ENCODE measurements at regions not wholly inside any gene's neighbourhood (a gene's known extent, or its start where the extent isn't known, plus 50 kb on each side); places are given as distances from the start of the nearest gene placed in this dataset.

- H3K27ac ChIP-seq (replicated peaks in 1 of 4): no peak overlapping the region
- TF ChIP-seq EP300 (IDR thresholded peaks at IDR 0.05): no peak
- TF ChIP-seq POLR2A (IDR thresholded peaks at IDR 0.05; ENCODE audit: low read depth): no peak
- no peak for TF ChIP-seq CTCF (IDR thresholded peaks at IDR 0.05)
- no peak for TF ChIP-seq POLR2AphosphoS5 (IDR thresholded peaks at IDR 0.05)
- H3K4me1 ChIP-seq: peaks cover 0 to 7% (median 3%) of the 10 kb centered on the region in 4 donors
- intact Hi-C loops (cut with DNase I): no loop called here
- H3K27me3 ChIP-seq: no peaks in the 10 kb centered on the region
- H3K9me3 ChIP-seq: no peaks in the 10 kb centered on the region
- no peak overlapping the region for H3K4me3 ChIP-seq
- H3K36me3 ChIP-seq: no peaks in the 10 kb centered on the region
- DNase-seq (ENCODE audit: extremely low spot score): no peak
- 84% methylated on average over 5 of the region's 6 CpGs for WGBS
Observed at GRCh38 chr15:58342508-58342907, 89.3 kb upstream of the LIPC start.

GRCh38 chr15:58344213-58345070, 87.3 kb upstream of the LIPC start:
- H3K27ac ChIP-seq (replicated peaks in 1 of 4): no peak overlapping the region
- no peaks in the 10 kb centered on the region for H3K27me3 ChIP-seq
- H3K4me1 ChIP-seq: peaks cover 0 to 6% (median 0%) of the 10 kb centered on the region in 4 donors
- intact Hi-C loops (cut with DNase I): no loop called here
- TF ChIP-seq POLR2A (IDR thresholded peaks at IDR 0.05; ENCODE audit: low read depth) (no peak), EP300 (IDR thresholded peaks at IDR 0.05) (no peak), CTCF (IDR thresholded peaks at IDR 0.05) (no peak), POLR2AphosphoS5 (IDR thresholded peaks at IDR 0.05) (no peak)
- no peaks in the 10 kb centered on the region for H3K36me3 ChIP-seq
- no peaks in the 10 kb centered on the region for H3K9me3 ChIP-seq
- WGBS: 93% methylated on average over 5 of the region's 5 CpGs
- H3K4me3 ChIP-seq: no peak overlapping the region
- peak; percentile 77 for DNase-seq (ENCODE audit: extremely low spot score)

- intact Hi-C loops (cut with DNase I): no loop called here
- Histone ChIP-seq H3K4me3 (no peak overlapping the region), H3K4me1 (peaks cover 0 to 6% (median 0%) of the 10 kb centered on the region in 4 donors), H3K9me3 (no peaks in the 10 kb centered on the region), H3K27me3 (no peaks in the 10 kb centered on the region), H3K27ac (replicated peaks in 1 of 4) (no peak overlapping the region), H3K36me3 (no peaks in the 10 kb centered on the region)
- TF ChIP-seq POLR2AphosphoS5 (IDR thresholded peaks at IDR 0.05) (no peak), CTCF (IDR thresholded peaks at IDR 0.05) (no peak), POLR2A (IDR thresholded peaks at IDR 0.05; ENCODE audit: low read depth) (no peak), EP300 (IDR thresholded peaks at IDR 0.05) (no peak)
- WGBS: 100% methylated on average over 3 of the region's 3 CpGs
- DNase-seq (ENCODE audit: extremely low spot score): peak; percentile 62
Observed at GRCh38 chr15:58346361-58346760, 85.4 kb upstream of the LIPC start.

GRCh38 chr15:58348095-58348812, 83.5 kb upstream of the LIPC start:
- no peak overlapping the region for H3K4me3 ChIP-seq
- H3K27me3 ChIP-seq: no peaks in the 10 kb centered on the region
- H3K36me3 ChIP-seq: no peaks in the 10 kb centered on the region
- WGBS: 71% methylated on average over 1 of the region's 1 CpG
- peak; percentile 47 for DNase-seq (ENCODE audit: extremely low spot score)
- no peak overlapping the region for H3K27ac ChIP-seq (replicated peaks in 1 of 4)
- H3K9me3 ChIP-seq: no peaks in the 10 kb centered on the region
- peaks cover 0 to 2% (median 0%) of the 10 kb centered on the region in 4 donors for H3K4me1 ChIP-seq
- TF ChIP-seq EP300 (IDR thresholded peaks at IDR 0.05) (no peak), POLR2A (IDR thresholded peaks at IDR 0.05; ENCODE audit: low read depth) (no peak), CTCF (IDR thresholded peaks at IDR 0.05) (no peak), POLR2AphosphoS5 (IDR thresholded peaks at IDR 0.05) (no peak)
- intact Hi-C loops (cut with DNase I): no loop called here
